Glomerular endothelial cell (primary cell): ENCODE measurements at regions not wholly inside any gene's neighbourhood (a gene's known extent, or its start where the extent isn't known, plus 50 kb on each side); places are given as distances from the start of the nearest gene placed in this dataset.
"Not testable (repeated sequence)": the region's sequence is repeated elsewhere in the genome, so short reads cannot be mapped to it uniquely, and the experiment has no call there.

Experiments used
- DNase-seq: peaks from one replicate; pipeline ENCODE4 v3.0.0-alpha.2; 2011; ENCODE audit warnings: low read depth, low spot score; ENCODE audit errors: extremely low read depth

DNA sequence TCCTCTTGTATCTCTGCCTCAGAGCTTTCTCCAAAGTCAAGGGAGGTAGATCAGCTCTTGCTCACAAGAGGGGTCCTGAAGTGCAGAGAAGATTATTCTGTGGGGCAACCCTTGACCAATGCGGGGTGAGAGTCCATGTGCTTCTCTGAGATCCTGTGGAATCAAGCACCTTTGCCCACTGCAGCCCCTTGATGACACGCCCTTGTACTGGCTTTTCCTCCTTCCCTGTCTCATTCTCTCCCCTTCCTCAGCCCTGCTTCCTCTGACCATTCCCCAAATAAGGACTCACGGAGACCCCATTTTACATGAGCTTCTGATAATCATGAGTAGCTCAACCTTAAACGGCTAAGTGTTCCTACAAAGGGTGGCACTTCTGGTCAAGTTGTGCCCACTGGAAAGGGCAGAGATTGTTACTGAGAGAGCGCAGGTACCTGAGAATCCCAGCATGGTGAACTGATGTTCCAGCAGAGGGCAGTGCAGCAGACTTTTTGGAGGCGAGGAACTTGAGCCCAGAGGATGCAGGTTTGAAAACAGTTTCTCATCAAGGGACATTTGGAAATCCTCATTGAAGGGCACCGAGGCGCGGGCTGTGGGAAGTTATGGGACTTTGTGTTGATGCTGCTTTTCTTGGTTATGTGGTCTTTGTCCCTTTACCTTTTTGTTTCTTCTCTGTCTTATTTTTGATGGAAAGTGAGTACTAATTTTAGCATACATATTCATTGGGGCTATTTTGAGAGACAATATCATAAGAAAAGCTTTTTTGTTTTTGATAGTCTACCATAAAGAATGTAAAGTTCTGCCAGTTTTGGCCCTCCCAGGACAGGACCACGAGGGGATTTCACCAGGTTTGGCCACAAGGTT is 201.3 kb downstream of the RBM46 start:
- no peak for DNase-seq

DNA sequence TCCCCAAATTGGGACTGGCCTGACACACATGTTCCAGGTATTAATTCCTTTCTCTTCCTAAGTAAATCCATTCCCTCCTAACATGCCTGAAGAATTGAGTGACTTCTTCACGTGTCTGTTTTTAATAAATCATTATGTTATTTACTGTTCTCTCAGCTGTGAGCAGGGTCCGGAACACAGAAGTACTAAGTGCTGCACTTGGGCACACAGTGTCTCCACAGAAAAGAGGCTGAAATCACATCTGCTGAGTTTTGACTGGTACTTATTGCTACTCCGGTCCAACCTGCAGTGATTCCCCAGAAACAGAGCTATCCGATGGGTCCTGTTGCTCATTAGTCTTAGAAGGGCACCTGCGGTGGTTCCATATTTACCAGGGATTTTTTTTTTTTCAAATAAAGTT is 202.6 kb downstream of the RBM46 start:
- no peak for DNase-seq

DNA sequence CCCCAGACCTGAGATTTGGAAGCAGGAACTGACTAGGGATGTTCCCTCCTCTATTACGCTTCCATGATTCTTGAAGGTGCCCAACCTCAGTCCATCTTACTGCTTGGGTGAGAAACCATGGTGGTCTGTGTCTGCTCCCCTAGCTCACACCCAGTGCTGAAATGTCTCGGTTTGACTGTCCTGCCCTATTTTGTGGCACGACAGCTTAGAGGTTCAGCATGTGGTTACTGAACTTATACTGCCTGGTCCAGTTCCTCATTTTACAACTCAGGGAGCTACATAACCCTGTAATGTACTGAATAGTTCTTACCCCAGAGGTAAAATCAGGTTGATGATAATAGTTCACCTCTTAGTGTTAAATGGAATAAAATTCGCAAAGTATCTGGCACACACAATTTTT is 203.1 kb downstream of the RBM46 start:
- no peak for DNase-seq

DNA sequence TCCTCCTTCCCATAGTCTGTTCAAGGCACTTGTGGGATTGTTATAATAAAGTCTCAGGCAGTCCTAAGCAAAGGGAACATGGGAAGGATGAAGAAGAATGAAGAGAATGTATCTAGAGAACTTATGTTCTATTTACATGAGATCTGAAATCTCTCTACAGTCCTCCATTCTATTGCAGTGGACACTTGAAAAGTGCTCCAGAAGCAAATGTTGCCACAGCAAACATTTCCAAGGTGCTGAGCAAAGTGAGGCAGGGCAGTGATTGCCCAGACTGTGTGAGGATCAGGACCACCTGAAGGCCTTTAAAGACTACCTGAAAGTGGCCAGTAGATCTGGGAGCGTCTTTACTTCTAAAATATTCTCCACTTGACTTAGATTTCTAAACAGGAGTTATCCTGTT is 203.5 kb downstream of the RBM46 start:
- no peak for DNase-seq

DNA sequence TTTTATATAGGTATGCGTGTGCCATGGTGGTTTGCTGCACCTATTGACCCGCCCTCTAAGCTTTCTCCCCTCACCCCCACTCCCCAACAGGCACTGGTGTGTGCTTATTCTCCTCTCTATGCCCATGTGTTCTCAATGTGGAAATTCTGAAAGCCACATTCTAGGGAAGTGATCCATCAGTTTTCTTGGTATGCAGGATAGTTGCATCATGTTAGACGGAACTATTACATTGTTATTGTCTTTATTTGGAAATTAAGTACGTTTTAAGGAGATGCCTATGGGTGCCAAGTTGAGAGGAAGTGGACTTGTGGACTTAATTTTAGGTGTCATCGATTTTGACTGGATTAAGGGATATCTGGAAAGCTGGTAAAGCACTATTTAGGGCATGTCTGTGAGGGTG is 204.6 kb downstream of the RBM46 start:
- no peak for DNase-seq

DNA sequence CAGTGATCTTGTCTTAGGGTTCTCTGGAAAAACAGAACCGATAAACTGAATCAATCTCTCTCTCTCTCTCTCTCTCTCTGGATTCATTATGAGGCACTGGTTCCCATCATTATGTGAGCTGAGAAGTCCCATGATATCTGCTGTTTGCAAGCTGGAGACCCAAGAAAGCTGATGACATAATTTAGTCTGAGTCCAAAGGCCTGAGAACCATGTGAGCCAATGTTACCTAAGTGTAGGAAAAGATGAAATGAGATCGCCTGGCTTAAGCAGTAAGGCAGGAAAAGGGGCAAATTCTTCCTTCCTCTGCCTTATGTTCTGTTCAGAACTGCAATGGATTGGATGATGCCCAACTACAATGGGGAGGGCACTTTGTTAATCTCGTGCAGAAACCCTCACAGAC is 207.4 kb downstream of the RBM46 start:
- no peak for DNase-seq

DNA sequence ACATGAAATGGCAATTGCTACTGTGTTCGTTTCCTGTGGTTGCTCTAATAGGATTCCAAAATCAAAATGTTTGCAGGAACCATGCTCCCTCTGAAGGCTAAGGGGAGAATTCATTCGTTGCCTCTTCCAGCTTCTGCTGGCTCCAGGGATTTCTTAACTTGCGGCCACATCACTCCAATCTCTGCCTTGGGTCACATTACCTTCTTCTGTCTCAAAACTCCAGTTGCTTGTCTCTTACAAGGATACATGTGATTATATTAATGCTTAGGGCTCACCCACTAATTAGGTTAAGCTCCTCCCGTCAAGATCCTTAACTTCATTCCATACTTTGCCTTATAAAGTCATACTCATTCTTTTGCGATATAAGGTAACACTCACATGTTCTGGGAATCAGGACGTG is 208.4 kb downstream of the RBM46 start:
- no peak for DNase-seq

DNA sequence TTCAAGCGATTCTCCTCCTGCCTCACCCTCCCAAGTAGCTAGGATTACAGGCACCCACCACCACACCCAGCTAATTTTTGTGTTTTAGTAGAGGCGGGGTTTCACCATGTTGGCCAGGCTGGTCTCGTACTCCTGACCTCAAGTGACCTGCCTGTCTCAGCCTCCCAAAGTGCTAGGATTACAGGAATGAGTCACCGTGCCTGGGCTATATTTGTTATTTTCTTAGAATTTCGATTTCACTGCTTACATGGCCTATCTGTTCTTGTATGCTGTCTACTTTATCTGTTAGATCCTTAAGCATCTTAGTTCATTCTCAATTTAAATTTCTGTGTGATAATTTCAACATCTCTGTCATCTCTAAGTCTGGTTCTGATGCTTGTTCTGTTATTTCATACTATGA is 210.6 kb upstream of the NPY2R start:
- not testable (repeated sequence) for DNase-seq

DNA sequence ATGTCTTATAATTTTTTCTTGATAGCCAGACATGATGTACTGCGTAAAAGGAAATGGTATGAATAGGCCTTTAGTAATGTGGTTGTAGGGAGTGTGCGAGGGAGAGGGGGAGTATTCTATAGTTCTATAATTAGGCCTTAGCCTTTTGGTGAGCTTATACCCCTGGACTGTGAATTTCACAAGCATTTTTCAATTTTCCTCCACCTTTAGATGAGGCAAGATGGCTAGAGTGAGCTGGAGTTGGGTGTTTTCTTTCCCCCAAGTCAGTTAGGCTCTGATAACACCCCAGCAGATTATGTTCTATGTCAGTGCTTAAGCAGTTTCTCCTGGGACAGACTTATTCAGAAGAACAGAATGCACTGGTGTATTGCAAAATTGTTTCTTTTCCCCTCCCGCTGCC is 210.2 kb upstream of the NPY2R start:
- no peak for DNase-seq

DNA sequence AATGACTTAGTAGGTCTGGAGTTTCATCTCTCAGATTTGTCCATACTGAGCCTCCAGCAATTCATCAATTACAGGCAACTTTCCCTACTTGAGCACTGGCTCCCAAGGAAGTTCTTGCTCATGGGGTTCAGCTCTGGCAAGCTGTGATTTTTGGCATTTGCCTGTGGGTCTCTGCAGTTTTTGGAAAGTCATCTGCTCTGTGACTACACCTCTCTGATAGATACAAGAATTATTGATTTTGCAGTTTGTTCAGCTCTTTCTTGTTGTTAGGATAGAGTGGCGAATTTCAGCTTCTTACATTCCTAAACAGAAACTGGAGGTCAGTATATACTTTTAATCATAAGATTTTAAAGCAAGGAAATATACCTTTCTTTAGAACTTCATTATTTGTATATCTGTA is 209.7 kb upstream of the NPY2R start:
- no peak for DNase-seq

DNA sequence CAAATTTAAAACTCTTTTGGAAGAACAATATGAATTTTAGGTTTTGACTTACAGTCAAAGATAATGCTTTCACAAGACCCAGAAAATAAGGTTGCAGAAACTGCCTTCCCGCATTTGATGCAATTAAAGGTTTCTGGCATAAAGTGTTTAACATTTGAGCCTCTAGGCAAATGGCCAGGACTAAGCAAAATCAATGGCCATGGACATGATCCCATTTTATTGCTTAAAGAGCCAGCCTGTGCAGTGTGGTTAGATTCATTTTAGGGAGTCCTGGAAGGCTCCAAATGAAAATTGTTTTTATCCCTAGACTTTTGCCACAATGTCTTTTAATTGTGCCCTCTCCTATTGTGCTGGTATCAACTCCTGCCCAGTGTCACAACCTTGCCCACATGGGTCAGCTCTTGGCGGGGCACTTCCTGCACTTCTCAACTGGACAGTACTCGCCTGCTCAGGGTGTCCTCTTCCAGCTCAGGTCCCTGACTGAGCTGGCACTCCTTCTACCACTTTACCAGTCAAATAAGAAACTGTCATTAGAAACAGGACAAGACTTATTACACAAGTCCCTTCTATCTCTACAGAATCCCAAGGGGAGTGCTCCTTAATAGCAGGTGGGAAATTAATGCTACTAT is 208.4 kb upstream of the NPY2R start:
- no peak for DNase-seq

DNA sequence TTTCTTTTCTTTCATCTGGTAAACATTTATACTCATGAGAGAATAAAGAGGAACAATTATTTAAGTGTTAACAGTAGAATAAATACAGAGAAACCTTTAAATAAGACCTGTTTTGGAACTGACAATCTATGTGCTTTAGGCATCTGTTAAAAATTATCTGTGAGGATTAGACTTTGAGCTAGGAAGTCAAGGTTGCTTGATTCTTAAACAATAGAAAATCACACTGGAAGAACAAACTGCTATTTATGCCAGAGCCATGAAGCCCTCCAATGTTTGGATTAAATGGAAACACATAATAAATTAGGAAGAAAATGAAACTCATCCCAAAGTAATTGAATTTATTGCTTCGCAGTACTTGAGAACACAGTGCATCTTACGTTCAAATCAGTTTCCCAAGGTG is 207.2 kb upstream of the NPY2R start:
- no peak for DNase-seq

DNA sequence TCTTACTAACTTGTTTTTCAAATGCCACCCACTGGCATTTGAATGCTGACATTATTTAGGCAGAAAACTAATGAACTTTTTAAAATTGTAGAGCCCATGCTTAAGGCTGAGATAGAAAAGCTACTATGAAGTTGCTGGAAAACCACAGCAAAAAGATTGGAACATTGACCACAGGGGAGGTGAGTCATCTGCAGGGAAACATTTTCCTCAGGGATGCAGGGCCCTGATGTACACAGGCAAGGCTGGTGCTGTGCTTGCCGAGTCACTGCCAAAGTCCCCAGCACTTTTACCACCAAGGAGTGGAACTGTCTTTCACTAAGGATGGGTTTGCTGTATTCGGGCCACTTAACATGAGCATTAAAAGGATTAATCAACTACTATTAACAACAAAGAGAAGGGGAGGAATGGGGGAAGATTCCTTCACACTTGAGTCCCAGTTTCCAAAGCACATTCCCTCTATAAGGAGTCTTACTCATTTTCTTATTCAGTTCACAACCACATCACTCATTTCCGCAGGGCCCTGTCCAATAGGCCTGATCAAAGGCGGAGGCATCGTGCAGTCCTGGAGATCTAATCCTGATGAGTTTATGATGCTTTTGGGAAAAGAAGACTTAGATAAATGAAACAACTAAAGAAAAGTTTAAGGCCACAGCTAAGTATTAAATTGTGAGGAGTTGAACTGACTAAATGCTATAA is 202.9 kb upstream of the NPY2R start:
- DNase-seq = no peak

DNA sequence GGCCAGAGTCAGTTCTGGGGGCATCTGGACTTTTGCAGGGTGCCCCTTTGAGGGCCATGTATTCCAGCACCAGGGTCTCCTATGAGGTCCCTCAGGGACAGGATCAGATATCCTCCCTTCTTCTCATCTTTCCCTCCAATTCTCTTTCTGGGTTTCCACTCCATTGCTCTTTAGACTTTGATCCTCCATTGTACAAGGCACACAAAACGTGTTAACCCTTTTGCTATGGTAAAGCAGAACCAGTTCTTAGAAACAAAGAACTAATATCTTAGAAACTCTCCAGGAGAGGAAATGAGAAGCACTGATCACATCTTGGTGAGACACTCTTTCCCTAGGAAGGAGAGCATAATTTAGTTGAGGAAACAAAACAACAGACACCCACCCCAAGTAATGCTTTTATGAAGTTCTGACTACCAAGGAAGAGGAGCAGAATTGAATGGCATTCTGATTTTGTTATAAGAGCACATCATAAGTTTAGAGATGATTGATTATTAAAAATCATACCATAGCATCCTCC is 200.7 kb upstream of the NPY2R start:
- DNase-seq = no peak

DNA sequence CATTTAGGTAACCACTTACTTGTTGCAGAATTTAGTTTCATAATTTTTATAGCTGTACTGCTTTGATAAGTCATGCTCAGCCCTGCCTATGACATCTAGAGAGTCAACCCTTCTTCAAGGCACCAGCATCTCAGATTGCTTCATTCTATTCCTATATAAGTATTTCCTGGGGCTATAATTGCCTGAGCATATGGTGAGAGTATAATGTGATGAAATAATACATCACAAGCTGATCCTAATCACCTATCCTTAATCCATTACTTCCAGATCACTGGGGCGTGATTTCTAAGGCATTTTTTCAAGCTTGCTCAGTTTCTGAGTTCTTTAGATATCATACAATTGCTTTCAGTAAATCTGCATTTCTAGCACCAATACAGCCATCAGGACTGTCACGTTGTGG is 200.0 kb upstream of the NPY2R start:
- DNase-seq = no peak

DNA sequence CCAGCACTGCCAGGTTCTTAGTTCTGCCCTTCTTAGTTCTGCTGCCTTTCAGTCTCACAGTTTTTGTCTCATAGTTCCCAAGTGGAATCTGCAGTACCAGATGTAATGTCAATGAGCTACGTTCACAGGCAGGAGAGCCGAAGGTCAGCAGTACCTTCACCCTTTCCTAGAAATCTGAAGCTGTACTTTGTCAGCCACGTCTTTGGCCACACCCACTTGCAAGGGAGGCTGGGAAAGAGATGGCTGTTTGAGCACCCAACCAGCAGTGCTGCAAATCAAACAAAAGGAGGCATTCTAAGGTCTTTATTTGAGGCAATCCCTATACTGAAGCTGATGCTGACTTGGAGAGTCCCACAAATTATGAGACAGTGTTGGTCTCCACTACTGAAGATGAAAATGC is 199.1 kb upstream of the NPY2R start:
- no peak for DNase-seq

DNA sequence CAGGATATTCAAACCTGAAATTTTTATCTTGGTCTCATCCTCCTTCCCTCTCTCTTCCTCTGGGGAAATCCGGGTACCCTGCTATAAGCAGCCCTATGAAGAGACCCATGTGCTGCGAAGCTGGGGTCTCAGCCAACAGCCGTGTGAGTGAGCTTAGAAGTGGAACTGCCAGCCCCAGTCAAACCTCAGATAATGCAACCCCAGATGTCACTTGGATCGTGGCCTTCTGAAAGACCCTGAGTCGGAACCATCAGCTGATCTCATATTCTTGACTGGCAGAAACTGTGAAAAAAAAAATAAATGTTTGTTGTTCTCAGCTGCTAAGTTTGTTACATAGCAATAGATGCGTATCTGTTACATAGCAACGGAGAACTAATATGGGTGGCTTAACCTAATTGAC is 198.1 kb upstream of the NPY2R start:
- DNase-seq = no peak

DNA sequence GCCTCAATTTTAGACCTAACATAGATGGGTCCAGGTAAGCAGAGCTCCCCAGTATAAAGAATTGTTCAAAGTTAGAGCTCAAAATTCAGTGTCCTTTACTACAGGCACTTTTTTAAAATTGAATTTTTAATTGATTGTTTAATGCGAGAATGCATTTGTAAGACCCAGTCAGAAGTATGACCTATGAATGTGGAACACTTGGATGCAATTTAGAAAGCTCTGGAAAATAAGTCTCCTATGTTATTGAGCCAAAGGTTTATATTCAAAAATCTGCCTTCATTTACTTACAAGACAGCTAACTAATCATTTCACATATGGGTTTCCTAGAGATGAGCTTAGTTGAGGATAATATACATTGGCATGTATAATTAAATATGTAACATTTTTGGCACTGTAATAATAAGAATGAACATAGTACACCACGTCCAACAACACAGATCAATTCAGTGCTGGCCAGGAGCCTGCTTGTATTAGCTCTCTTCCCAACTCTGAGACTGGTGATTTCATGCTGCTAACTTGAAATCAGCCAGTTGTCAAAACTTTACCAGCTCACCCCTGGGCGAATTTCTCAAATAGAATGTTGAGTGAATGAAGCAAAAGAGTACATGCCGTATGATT is 197.2 kb upstream of the NPY2R start:
- no peak for DNase-seq

DNA sequence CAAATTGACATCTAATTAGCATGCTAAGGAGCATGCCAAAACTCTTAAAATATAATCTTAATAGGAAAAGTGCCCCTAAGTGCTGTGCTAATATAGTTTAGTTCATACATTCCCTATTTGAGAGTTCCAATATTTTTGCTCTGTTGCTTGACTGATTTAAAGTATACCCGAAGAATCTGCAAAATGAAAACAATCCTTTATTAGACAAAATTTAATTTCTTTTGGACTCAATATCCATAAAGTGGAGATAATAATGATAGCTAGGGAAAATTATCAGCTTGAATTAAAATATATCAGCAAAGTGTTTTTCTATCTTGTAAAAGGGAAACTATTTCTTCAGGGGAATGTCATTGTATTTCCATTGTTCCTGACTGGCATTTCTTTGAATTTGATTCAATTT is 196.0 kb upstream of the NPY2R start:
- no peak for DNase-seq

DNA sequence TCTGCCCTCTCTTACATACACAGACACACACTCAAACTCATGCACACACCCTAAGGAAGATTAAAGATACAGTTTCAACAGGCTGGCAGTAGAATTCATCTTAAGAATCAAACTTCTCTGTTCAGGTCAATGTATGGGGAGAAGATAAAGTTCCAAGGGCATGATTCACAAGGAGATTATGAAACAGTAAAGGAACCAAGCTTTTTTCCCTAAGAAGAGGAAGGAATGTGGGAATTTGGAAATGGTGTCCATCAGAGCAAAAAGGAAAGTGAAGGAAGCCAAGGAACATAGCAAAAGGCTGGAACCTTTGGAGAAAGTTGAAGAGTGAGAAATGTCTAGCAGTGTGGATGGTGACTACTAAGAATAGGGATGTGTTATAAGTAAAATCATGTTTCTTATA is 191.0 kb upstream of the NPY2R start:
- no peak for DNase-seq

DNA sequence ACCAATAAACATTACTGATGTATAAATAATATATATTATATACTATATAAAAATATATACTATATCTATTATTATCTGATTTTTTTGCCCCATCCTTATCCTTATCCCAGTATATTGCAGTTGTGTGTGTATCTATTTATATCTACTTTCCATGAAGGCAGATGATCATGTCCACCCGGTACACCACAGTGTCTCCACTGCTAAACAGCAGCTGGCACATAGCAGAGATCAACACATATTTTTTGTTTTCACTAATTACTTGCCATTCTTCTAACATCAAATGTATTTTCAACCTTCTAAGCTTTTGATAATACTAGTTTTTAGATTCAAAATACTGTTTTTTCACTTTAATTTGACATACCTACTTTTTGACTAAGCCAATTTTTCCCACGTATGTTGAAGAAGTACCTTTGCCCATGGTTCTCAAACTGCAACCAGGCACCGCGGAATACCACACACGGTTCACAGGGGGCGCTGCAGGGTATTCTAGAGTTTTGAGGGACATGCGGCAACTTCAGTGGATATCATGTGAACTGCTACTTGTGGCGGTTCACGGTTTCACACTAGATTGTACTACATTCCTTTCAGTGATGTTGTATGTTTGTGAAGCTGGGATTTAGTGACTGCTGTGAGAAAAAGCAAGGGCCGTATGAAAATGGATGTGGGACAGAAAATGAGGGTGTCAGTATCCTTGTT is 182.5 kb upstream of the NPY2R start:
- peak; percentile 58 for DNase-seq
